ENCODE measurements at regions not wholly inside any gene's neighbourhood (a gene's known extent, or its start where the extent isn't known, plus 50 kb on each side); places are given as distances from the start of the nearest gene placed in this dataset.

DNA sequence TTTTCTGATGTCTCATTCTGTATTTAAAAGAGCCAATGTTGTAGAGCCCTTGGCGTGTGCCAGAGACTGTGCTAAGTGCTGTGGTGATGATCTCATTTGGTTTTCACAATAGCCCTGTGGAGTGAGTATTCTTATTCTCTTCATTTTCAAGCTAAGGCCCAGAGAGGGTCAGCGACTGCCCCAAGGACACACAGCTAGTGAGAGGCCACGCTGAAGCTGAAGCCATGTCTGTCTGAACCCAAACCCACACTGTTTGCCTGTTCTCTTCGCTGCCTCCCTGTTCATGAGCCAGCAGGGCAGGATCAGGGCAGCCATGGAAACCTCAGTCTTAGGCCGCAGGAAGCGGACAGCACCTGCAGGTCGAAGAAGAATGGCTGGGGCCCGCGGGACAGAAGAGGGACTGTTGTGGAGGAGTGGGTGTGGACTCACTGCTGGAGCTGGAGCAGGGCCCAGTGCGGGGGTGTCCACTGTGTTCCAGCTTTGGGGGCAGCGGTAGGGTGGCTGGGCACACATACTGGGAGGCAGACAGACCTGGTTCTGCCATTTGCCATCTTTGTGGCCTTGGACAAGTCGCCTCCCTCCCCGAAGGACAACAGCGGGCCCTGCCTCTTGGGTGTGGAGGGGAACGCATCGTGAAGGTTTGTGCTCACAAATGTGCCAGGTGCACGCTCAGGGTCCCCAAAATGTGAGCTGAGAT is 257.9 kb upstream of the MVB12B start:
- TF ChIP-seq POLR2A (IDR thresholded peaks at IDR 0.05; ENCODE audit: low read length) (no peak), GATA1 (IDR thresholded peaks at IDR 0.05; ENCODE audit: low read depth, low read length) (no peak)

Data from erythroblast (primary cell).